ENCODE measurements at regions not wholly inside any gene's neighbourhood (a gene's known extent, or its start where the extent isn't known, plus 50 kb on each side); places are given as distances from the start of the nearest gene placed in this dataset.

GRCh38 chr5:104736073-104736472 lies 1173.5 kb upstream of the NUDT12 start:
- intact Hi-C loops (cut with micrococcal nuclease; ENCODE audit: unreplicated experiment): no loop called here
- Mint-ChIP-seq H3K36me3 (ENCODE audit: insufficient read depth, unreplicated experiment) (no peaks in the 10 kb centered on the region), H3K4me3 (ENCODE audit: low read depth, unreplicated experiment) (no peak overlapping the region), H3K9me3 (ENCODE audit: low read depth, unreplicated experiment) (no peaks in the 10 kb centered on the region), H3K27ac (ENCODE audit: unreplicated experiment) (no peak overlapping the region), H3K4me1 (ENCODE audit: low read depth, unreplicated experiment) (no peaks in the 10 kb centered on the region), H3K27me3 (ENCODE audit: unreplicated experiment) (no peaks in the 10 kb centered on the region)
- no peak for DNase-seq
- BruUV-seq (replicated peaks): no TSS peak
- CTCF ChIA-PET: interaction anchor here (1.1 kb wide), 1 partner anchor 15 kb away, joined by 3 read pairs; no protein-coding TSS in a partner anchor
- TF ChIP-seq, protein P1, sequence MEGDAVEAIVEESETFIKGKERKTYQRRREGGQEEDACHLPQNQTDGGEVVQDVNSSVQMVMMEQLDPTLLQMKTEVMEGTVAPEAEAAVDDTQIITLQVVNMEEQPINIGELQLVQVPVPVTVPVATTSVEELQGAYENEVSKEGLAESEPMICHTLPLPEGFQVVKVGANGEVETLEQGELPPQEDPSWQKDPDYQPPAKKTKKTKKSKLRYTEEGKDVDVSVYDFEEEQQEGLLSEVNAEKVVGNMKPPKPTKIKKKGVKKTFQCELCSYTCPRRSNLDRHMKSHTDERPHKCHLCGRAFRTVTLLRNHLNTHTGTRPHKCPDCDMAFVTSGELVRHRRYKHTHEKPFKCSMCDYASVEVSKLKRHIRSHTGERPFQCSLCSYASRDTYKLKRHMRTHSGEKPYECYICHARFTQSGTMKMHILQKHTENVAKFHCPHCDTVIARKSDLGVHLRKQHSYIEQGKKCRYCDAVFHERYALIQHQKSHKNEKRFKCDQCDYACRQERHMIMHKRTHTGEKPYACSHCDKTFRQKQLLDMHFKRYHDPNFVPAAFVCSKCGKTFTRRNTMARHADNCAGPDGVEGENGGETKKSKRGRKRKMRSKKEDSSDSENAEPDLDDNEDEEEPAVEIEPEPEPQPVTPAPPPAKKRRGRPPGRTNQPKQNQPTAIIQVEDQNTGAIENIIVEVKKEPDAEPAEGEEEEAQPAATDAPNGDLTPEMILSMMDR (IDR thresholded peaks at IDR 0.05; ENCODE audit: unreplicated experiment): no peak

- H3K4me1 Mint-ChIP-seq (ENCODE audit: low read depth, unreplicated experiment): no peaks in the 10 kb centered on the region
Measured at GRCh38 chr5:104734046-104734445, 1171.5 kb upstream of the NUDT12 start.

DNA sequence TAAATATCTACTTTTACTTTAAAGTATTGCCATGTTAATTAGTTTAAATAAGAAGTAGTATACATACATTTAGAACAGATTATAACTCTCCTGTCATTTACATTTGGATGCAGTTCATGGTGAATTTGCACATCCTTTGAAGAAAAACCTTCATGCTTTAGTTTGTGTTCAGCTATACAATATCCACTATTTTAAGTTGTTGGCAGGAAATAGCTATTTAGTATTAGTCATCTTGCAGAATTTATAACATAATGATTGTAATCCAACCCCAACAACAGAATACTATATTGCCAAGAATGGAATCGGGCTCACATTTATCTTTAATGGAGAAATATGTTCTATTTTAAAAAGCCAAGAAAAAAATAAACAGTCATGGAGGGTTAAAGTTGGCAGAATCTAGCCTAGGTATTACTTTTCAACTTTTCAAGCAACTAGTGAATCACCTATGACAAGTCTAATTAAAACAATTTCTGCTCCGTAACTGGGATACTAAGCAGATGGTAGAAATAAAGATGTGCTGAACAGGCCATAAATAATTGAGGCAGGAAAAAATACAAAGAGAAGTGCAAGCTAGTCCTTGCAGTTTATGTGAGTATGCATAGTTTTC lies 1170.6 kb upstream of the NUDT12 start:
- intact Hi-C loops (cut with micrococcal nuclease; ENCODE audit: unreplicated experiment): no loop called here
- H3K9me3 Mint-ChIP-seq (ENCODE audit: low read depth, unreplicated experiment): no peaks in the 10 kb centered on the region
- no peaks in the 10 kb centered on the region for H3K36me3 Mint-ChIP-seq (ENCODE audit: insufficient read depth, unreplicated experiment)
- H3K4me1 Mint-ChIP-seq (ENCODE audit: low read depth, unreplicated experiment): no peaks in the 10 kb centered on the region
- TF ChIP-seq, protein P1 (IDR thresholded peaks at IDR 0.05; ENCODE audit: unreplicated experiment): no peak
- BruUV-seq (replicated peaks): no TSS peak
- no peak for DNase-seq
- no peak overlapping the region for H3K27ac Mint-ChIP-seq (ENCODE audit: unreplicated experiment)
- H3K4me3 Mint-ChIP-seq (ENCODE audit: low read depth, unreplicated experiment): no peak overlapping the region
- H3K27me3 Mint-ChIP-seq (ENCODE audit: unreplicated experiment): no peaks in the 10 kb centered on the region
- CTCF ChIA-PET: interaction anchor here (0.6 kb wide), 1 partner anchor 493 kb away, joined by 3 read pairs; no protein-coding TSS in a partner anchor

More at GRCh38 chr5:104734046-104734445, 1171.5 kb upstream of the NUDT12 start:
- no peak for DNase-seq
- intact Hi-C loops (cut with micrococcal nuclease; ENCODE audit: unreplicated experiment): no loop called here
- H3K4me3 Mint-ChIP-seq (ENCODE audit: low read depth, unreplicated experiment): no peak overlapping the region
- CTCF ChIA-PET: no interaction called here
- BruUV-seq (replicated peaks): no TSS peak
- no peak overlapping the region for H3K27ac Mint-ChIP-seq (ENCODE audit: unreplicated experiment)
- H3K36me3 Mint-ChIP-seq (ENCODE audit: insufficient read depth, unreplicated experiment): no peaks in the 10 kb centered on the region
- TF ChIP-seq, protein P1 (IDR thresholded peaks at IDR 0.05; ENCODE audit: unreplicated experiment): no peak
- H3K27me3 Mint-ChIP-seq (ENCODE audit: unreplicated experiment): no peaks in the 10 kb centered on the region
- H3K9me3 Mint-ChIP-seq (ENCODE audit: low read depth, unreplicated experiment): no peaks in the 10 kb centered on the region

DNA sequence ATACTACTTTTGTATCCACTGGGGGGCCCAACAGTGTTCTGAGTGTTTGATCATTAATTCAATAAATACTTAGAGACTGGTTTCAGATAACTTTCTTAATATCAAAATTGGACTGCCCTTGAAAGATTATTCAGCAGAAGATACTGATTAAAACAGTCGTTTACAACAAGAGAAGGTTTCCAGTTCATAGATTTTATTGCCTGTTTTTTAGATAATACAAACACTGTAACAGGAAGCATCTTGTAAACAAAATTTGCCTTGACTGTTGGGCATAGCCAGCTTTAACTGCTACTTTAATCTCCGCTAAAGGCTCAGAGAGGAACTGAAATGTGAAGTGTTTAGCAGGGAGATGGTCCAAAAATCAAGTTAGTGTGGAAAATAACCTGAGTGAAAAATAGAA lies 1168.7 kb upstream of the NUDT12 start:
- TF ChIP-seq, protein P1 (IDR thresholded peaks at IDR 0.05; ENCODE audit: unreplicated experiment): no peak
- no peaks in the 10 kb centered on the region for H3K4me1 Mint-ChIP-seq (ENCODE audit: low read depth, unreplicated experiment)
- DNase-seq: no peak
- BruUV-seq (replicated peaks): no TSS peak
- no peak overlapping the region for H3K27ac Mint-ChIP-seq (ENCODE audit: unreplicated experiment)
- intact Hi-C loops (cut with micrococcal nuclease; ENCODE audit: unreplicated experiment): no loop called here
- H3K27me3 Mint-ChIP-seq (ENCODE audit: unreplicated experiment): no peaks in the 10 kb centered on the region
- no peak overlapping the region for H3K4me3 Mint-ChIP-seq (ENCODE audit: low read depth, unreplicated experiment)
- CTCF ChIA-PET: no interaction called here
- no peaks in the 10 kb centered on the region for H3K36me3 Mint-ChIP-seq (ENCODE audit: insufficient read depth, unreplicated experiment)
- no peaks in the 10 kb centered on the region for H3K9me3 Mint-ChIP-seq (ENCODE audit: low read depth, unreplicated experiment)

Measured in Calu3 (cell line).